AG04450 (cell line): ENCODE measurements at regions not wholly inside any gene's neighbourhood (a gene's known extent, or its start where the extent isn't known, plus 50 kb on each side); places are given as distances from the start of the nearest gene placed in this dataset.
"Not testable (repeated sequence)": the region's sequence is repeated elsewhere in the genome, so short reads cannot be mapped to it uniquely, and the experiment has no call there.

Experiments
- CTCF ChIA-PET: fragments of 300-600, 350-600 bp; formaldehyde crosslinking; extraction: SDS; loops from one replicate; lab custom pipeline; 2022; ENCODE audit warnings: antibody characterized with exemption, inconsistent platforms; lab: Charles Lee
- POLR2A ChIA-PET: fragments of 350-600 bp; formaldehyde crosslinking; extraction: SDS; loops from one replicate; lab custom pipeline; 2021; ENCODE audit warnings: antibody characterized with exemption, inconsistent platforms; lab: Yijun Ruan, JAX
- DNase-seq: peaks from one replicate; pipeline ENCODE4 v3.0.0-alpha.2; 2011; ENCODE audit warnings: low read depth, low spot score
- H3K27ac ChIP-seq: one replicate; pipeline ENCODE4 v1.5.1; 2012; ENCODE audit warnings: low read depth, low read length, control low read depth
- H3K27me3 ChIP-seq: one replicate; pipeline ENCODE4 v1.6.0; 2012; ENCODE audit warnings: low read length; ENCODE audit not compliant: control insufficient read depth, insufficient read depth
- H3K4me3 ChIP-seq: 2 replicates; pipeline ENCODE4 v1.5.1; 2011; ENCODE audit warnings: mild to moderate bottlenecking, low read depth, low read length, control low read depth
- H3K9me3 ChIP-seq: 2 replicates; pipeline ENCODE4 v1.5.1; 2012; ENCODE audit warnings: low read length; ENCODE audit not compliant: control insufficient read depth, insufficient read depth
- TF ChIP-seq, protein P1 (sequence below): IDR thresholded peaks from 2 replicates; pipeline ENCODE4 v1.5.1; 2011; ENCODE audit warnings: low read depth, low read length, control low read depth, inconsistent platforms

DNA sequence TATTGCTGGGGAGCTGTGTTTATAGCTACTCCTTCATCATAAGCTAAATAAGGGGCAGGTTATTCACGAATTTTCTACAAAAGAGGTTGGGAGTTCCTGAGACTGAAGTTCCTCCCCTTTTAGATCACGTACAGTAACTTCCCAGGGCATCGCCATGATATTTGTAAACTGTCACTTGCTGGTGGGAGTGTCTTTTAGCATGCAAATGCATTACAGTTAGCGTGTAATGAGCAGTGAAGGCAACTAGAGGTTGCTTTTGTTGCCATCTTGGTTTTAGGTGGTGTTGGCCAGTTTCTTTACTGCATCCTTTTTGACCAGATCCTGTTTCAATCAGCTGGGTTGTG, 64.4 kb downstream of the IL12A start:
- CTCF ChIA-PET = interaction anchor here (1.0 to 3.4 kb wide), 2 partner anchors 20 to 111 kb away, joined by 3 to 17 read pairs; no protein-coding TSS in a partner anchor

DNA sequence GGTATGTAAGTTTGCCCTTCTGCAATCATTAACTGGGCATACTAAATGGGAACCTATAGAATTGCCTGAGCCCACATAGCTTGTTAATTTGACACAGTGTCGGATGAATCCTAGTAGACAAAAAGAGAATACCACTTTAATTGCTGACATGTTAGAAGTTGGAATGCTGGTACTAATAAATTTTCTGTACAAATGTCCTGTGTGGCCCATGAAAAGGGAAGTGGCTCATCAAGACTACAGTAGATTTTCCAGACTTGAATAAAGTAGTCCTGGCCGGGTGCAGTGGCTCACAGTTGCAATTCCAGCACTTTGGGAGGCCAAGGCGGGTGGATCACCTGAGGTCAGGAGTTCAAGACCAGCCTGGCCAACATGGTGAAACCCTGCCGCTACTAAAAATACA, 66.2 kb downstream of the IL12A start:
- POLR2A ChIA-PET, H3K4me3 ChIP-seq, H3K27ac ChIP-seq, H3K27me3 ChIP-seq, H3K9me3 ChIP-seq, DNase-seq: not testable (repeated sequence)
- CTCF ChIA-PET = interaction anchor here (3.4 kb wide), 1 partner anchor 22 kb away, joined by 17 read pairs; no protein-coding TSS in a partner anchor

More for the DNA sequence above, 64.4 kb downstream of the IL12A start:
- Histone ChIP-seq H3K27ac (no peak overlapping the region), H3K27me3 (no peaks in the 10 kb centered on the region), H3K4me3 (0 out of 2 replicates have a peak overlapping the region, but pooled peaks have one; percentile 17), H3K9me3 (no peaks in the 10 kb centered on the region)
- POLR2A ChIA-PET = no interaction called here
- no peak for DNase-seq
- TF ChIP-seq, protein P1, sequence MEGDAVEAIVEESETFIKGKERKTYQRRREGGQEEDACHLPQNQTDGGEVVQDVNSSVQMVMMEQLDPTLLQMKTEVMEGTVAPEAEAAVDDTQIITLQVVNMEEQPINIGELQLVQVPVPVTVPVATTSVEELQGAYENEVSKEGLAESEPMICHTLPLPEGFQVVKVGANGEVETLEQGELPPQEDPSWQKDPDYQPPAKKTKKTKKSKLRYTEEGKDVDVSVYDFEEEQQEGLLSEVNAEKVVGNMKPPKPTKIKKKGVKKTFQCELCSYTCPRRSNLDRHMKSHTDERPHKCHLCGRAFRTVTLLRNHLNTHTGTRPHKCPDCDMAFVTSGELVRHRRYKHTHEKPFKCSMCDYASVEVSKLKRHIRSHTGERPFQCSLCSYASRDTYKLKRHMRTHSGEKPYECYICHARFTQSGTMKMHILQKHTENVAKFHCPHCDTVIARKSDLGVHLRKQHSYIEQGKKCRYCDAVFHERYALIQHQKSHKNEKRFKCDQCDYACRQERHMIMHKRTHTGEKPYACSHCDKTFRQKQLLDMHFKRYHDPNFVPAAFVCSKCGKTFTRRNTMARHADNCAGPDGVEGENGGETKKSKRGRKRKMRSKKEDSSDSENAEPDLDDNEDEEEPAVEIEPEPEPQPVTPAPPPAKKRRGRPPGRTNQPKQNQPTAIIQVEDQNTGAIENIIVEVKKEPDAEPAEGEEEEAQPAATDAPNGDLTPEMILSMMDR = no peak

DNA sequence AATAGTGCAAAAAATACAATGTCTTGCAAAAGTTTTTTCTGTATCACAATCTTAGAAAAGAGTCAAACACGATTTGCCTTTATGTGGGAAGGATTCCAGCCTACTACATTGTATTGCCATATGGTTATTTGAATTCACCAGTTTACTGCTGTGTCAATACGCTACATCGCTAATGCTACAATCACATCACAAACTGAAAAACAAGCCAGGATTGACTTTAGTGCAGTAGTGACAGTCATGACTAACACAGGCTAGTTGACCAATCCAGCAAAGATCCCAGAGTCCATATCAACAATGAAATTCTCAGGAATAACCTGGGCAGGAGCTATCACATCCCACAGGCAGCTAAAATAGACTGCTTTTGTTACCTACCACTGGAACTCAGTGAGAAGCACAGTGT, 67.0 kb downstream of the IL12A start:
- TF ChIP-seq, protein P1 = no peak
- Histone ChIP-seq H3K27me3 (peaks cover 2% of the 10 kb centered on the region), H3K9me3 (peaks cover 5% of the 10 kb centered on the region; the same call in 1 of the 2 replicates), H3K4me3 (no peak overlapping the region), H3K27ac (no peak overlapping the region)
- POLR2A ChIA-PET = no interaction called here
- no peak for DNase-seq
- CTCF ChIA-PET = no interaction called here

DNA sequence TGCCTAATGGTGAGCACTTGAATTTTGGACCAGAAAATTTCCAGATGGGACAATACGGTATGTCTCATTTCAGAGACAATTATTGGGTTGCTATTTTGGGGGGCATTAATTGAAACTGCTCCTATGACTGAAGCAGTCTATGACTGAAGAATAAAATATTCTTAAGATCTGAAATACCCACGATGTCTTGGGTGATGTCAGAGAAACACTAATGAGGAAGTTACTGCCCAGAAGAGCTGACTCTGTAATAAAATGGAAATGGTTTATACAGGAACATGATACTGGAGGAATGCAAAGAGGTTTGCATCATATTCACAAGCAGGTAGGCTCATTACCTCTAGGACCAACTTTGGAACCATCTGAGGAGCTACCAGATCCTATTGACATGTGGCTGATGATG, 68.7 kb downstream of the IL12A start:
- POLR2A ChIA-PET = no interaction called here
- TF ChIP-seq, protein P1 = no peak
- Histone ChIP-seq H3K27me3 (peaks cover 2% of the 10 kb centered on the region), H3K27ac (no peak overlapping the region), H3K4me3 (no peak overlapping the region), H3K9me3 (peaks cover 6% of the 10 kb centered on the region; the same call in 1 of the 2 replicates)
- DNase-seq = no peak
- CTCF ChIA-PET = interaction anchor here (0.7 to 1.2 kb wide), 2 partner anchors 25 to 26 kb away, joined by 3 to 5 read pairs; no protein-coding TSS in a partner anchor

DNA sequence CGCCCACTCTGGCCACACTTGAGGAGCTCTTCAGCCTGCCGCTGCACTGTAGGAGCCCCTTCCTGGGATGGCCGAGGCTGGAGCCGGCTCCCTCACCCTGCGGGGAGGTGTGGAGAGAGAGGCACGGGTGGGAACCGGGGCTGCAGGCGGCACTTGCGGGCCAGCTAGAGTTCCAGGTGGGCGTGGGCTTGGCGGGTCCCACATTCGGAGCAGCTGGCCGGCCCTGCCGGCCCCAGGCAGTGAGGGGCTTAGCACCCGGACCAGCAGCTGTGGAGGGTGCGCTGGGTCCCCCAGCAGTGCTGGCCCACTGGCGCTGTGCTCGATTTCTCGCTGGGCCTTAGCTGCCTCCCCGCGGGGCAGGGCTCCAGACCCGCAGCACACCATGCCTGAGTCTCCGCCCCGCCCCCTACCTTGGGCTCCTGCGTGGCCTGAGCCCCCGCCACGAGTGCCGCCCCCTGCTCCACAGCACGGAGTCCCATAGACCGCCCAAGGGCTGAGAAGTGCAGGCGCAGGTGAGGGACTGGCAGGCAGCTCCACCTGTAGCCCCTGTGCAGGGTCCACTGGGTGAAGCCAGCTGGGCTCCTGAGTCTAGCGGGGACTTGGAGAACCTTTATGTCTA, 71.9 kb downstream of the IL12A start:
- ChIA-PET POLR2A (no interaction called here), CTCF (no interaction called here)
- TF ChIP-seq, protein P1 = no peak
- Histone ChIP-seq H3K4me3 (no peak overlapping the region), H3K27ac (no peak overlapping the region), H3K27me3 (peaks cover 2% of the 10 kb centered on the region), H3K9me3 (peaks cover 6% of the 10 kb centered on the region; the same call in 1 of the 2 replicates)
- DNase-seq = no peak
